RCC 7860 (cell line): ENCODE measurements at regions not wholly inside any gene's neighbourhood (a gene's known extent, or its start where the extent isn't known, plus 50 kb on each side); places are given as distances from the start of the nearest gene placed in this dataset.
"Not testable (repeated sequence)": the region's sequence is repeated elsewhere in the genome, so short reads cannot be mapped to it uniquely, and the experiment has no call there.

Experiments
- DNase-seq: peaks from one replicate; pipeline ENCODE4 v3.0.0-alpha.2; 2015; ENCODE audit warnings: low spot score
- FAIRE-seq: peaks from 2 replicates; lab custom pipeline; 2012; peaks lifted over from hg19 to GRCh38; lab: Jason Lieb, UNC

DNA sequence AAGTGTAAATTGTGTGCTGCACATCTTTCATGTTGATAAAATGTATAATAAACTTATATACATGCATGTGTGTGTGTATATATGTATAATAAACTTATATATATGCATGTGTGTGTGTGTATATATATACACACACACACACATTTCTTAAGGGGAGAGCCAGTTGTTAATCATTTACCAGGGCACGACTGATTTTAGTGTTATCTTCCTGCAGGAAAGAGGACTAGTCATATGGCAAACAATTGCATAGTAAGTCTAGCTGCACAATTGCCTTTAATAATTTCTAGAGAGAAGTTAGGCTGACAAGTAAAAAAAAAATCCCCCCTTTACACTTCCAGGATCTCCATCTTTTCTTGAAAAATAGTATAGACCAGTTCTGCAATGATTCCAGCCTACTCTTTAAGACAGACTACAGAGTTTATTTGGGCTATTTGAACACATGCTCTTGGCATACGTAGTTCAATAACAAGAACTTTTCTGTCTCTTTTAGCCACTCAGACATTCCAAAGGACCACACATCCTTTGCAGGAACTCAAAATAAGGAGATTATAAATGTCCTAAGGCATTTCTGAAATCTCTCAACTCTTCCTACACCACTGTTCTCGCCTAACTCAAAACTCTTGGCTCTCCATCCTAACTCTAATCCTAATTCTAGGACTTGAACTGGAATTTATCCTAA lies 163.6 kb upstream of the SETMAR start:
- FAIRE-seq (no peak), DNase-seq (no peak)

DNA sequence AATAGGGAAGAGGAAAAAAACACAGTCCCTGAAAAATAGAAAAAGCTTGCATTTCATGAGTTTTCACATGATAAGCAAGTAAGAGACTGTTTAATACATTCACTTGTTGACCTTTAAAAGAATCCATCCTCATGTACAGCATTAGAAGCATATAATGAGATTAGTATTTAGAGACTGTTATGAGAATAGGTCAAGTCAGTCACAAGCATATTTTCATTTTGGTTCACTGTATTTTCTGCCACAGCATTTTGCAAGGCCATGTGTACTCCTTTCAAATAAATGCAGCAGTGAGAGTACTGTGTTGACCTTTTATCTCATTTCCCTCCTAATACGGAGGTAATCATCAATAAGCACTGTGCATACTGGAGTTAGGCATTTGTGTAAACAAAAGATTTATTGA lies 162.2 kb upstream of the SETMAR start:
- no peak for FAIRE-seq
- no peak for DNase-seq

DNA sequence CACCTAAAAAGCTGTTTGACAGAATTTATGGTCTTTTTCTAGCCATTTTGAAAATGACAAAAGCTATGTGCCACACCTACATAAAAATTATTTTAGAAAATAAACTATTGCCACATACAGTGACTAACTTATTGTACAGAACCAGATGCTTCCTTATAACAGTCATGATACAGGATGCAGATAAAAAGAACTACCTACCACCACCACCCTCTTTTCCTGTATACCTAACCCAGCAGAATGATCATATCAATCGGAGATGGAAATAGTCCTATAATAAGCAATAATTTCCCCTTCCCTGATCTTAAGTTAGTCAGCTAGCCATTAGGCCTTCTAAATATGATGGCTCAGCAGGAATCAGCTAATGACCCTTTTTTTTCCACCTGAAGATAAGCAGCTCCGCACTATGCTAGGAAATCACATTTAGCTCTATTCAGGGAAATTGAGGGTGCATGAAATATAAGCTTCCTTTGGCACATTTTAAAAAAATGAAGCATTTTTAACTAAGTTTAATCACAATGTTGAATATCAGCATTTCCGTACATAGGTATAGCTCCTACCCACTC lies 155.5 kb upstream of the SETMAR start:
- FAIRE-seq (no peak), DNase-seq (no peak)

- DNase-seq (no peak), FAIRE-seq (no peak)
Measured at GRCh38 chr3:4149296-4149695, 153.9 kb upstream of the SETMAR start.

GRCh38 chr3:4150816-4151215 lies 152.4 kb upstream of the SETMAR start:
- DNase-seq (no peak), FAIRE-seq (no peak)

DNA sequence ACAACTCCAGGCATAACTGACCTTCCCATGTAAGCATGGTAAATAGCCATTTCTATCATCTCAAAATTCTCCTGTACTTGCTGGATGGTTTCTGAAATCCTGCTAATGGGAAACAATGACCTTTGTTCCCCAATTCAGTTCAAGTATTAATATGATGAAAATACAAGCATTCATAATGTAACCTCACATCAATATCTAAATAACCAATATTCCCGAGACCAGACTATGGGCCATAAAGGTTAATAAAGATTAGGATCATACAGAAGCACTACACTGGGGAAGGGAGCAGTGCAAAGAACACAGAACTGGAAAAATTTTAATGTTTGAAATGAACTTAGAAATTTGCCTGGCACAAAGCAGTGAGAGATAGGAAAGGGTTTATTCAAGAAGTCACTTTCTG lies 151.3 kb upstream of the SETMAR start:
- DNase-seq: no peak
- no peak for FAIRE-seq

GRCh38 chr3:4153771-4154170 lies 149.4 kb upstream of the SETMAR start:
- DNase-seq (no peak), FAIRE-seq (no peak)

GRCh38 chr3:4158329-4158728 lies 144.8 kb upstream of the SETMAR start:
- no peak for FAIRE-seq

DNA sequence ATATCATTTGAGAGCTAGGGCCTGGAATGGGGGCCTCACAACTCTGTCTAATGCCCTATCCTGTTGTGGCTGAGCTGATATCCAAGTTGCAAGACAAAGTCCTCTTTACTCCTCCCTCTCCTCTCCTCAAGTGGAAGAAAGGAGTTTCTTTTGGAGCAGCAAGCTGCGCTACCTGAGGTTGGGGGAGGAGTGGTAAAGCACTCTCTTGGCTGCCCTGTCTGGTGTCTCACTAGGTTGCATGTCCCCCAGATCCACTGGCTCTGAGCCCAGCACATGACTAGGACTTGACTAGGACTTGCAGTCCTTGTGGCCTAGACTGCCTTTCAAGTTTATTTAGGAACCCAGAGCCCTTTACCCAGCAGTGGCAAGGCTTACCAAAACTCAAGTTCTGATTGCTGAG lies 141.1 kb upstream of the SETMAR start:
- FAIRE-seq (no peak), DNase-seq (no peak)

More at GRCh38 chr3:4158329-4158728, 144.8 kb upstream of the SETMAR start:
- no peak for DNase-seq

- DNase-seq (no peak), FAIRE-seq (no peak)
Measured at GRCh38 chr3:4163011-4163410, 140.2 kb upstream of the SETMAR start.

DNA sequence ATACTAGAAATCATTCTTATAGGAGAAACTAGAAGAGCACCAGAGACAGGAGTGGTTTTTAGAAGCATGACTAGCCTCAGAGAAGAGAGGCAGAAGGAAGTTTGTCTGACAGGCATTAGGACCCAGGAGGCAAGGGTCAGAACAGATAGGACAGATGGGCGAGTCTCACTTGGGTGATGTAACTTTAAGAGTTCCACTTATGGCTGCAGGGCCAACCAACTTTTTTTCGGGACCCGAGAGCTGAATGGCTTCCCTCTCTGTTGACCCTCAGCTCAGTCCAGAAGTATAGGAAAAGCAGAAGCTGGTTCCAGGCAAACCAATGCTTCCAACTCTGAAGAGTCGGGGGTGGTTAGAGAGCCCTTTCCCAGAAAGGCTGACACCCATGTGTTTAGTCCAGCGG lies 136.6 kb upstream of the SETMAR start:
- DNase-seq (no peak), FAIRE-seq (no peak)

DNA sequence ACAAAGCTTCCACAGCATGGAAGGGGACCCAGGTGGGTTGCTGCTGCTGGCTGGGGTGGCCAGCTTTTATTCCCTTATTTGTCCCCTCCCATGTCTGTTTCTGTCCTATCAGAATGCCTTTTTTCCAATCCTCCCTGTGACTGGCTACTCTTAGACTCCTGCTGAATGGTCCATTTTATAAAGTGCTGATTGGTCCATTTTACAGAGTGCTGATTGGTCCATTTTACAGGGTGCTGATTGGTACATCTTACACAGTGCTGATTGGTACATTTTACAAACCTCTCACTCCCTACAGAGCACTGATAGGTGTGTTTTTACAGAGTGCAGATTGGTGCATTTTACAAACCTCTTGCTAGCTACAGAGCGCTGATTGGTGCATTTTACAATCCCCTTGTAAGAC lies 135.9 kb upstream of the SETMAR start:
- not testable (repeated sequence) for FAIRE-seq, DNase-seq

GRCh38 chr3:4174791-4175190 lies 128.4 kb upstream of the SETMAR start:
- no peak for FAIRE-seq

DNA sequence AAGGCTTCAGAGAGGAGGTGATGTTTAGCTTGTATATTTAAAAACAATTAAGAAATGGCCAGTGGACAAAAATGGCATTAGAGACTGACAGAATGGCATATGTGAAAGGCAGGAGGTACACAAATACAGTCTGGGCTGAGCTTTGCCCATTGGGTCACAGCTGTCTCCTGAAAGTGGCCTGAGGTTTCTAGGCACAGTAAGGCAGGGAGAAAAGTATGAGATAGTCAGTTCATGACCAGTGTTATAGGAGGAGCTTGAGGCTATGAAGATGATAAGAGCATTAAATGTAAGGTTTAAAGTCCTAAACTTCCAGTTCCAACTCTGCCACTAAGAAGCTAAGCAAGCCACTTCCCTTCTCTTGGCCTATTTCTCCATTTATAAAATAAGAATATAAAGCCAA lies 111.2 kb upstream of the SETMAR start:
- no peak for FAIRE-seq
- no peak for DNase-seq

More at GRCh38 chr3:4174791-4175190, 128.4 kb upstream of the SETMAR start:
- DNase-seq: no peak

GRCh38 chr3:4195006-4195405 lies 108.2 kb upstream of the SETMAR start:
- no peak for FAIRE-seq
- DNase-seq: no peak

DNA sequence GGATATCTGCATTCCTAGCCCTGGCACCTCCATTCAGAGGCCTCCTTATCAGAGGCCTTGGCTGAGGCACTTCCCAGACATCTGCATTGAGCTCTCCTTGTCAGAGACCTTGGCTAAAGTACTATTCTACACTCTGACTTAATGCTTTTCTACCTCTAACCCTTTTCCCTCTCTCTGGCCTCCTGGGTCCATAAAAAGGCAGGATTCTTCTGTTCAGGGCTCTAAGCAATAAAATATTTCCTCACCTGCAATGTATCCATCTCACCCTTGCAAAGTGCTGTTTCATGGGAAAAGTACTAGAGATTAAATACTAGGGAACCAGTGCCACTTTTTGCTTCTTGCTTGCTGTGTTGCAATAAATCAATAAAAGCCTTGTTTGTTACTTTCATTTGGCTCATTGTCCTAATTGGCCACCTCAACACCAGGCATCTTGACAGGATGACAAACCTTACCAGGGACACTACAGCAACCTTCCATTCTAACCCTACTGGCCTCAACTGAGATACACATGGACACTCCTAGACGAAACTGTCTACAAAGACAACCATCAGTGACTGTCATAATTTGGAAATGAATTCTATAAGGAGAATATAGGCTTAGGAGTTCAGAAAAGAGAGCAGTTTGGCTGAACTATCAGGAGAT lies 106.5 kb upstream of the SETMAR start:
- no peak for DNase-seq
- FAIRE-seq: no peak

GRCh38 chr3:4197670-4198069 lies 105.5 kb upstream of the SETMAR start:
- no peak for DNase-seq
- FAIRE-seq: no peak

GRCh38 chr3:4198491-4198890 lies 104.7 kb upstream of the SETMAR start:
- FAIRE-seq (no peak), DNase-seq (no peak)

DNA sequence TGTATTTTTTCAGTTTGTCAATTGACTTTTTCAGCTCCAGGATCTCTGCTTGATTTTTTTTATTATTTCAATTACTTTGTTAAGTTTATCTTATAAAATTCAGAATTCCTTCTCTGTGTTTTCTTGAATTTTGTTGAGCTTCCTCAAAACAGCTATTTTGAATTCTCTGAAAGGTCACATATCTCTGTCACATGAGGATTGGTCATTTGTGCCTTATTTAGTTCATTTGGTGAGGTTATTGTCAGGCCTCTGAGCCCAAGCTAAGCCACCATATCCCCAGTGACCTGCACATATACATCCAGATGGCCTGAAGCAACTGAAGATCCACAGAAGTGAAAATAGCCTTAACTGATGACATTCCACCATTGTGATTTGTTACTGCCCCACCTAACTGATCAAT lies 98.4 kb upstream of the SETMAR start:
- not testable (repeated sequence) for DNase-seq, FAIRE-seq

- DNase-seq (no peak), FAIRE-seq (no peak)
Measured at GRCh38 chr3:4207672-4208071, 95.5 kb upstream of the SETMAR start.

DNA sequence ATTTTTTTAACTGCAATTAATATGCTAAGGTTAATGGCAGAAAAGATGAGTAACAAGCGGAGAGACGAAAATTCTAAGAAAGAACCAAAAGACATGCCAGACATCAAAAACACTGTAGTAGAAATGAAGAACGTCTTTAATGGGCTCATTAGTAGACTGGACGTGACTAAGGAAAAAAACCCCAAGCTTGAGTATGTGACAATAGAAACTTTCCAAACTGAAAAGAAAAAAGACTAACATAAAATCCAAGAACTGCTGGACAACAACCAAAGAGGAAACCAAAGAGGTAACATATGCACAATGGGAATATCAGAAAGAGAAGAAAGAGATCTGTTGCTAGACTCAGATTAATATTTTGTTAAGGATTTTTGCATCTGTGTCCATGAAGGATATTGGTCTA lies 94.6 kb upstream of the SETMAR start:
- DNase-seq (no peak), FAIRE-seq (no peak)

GRCh38 chr3:4211610-4212009 lies 91.6 kb upstream of the SETMAR start:
- DNase-seq: no peak
- FAIRE-seq: no peak
